ENCODE measurements at regions not wholly inside any gene's neighbourhood (a gene's known extent, or its start where the extent isn't known, plus 50 kb on each side); places are given as distances from the start of the nearest gene placed in this dataset.

DNA sequence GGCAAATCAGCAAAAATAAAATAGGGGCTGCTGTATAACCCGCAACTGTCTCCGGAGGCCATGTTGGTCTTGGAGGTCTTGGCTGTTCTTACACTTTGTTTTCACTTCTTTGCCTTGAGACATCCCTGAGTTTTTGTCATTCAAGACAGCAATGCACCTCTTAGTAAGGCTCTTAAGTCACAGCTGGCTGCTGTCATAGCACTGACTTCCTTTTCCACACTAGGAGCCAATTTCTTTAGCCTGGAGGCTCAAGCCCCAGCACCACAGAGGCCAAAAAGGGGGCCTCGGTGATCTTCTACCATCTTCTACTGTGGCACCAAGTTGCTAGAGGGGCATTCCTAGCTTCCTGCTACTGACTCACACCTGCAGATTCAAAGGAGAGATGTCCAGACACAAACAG lies 536.3 kb downstream of the CDH26 start:
- no peak for DNase-seq (ENCODE audit: low read depth, low spot score)
- TF ChIP-seq, protein P1, sequence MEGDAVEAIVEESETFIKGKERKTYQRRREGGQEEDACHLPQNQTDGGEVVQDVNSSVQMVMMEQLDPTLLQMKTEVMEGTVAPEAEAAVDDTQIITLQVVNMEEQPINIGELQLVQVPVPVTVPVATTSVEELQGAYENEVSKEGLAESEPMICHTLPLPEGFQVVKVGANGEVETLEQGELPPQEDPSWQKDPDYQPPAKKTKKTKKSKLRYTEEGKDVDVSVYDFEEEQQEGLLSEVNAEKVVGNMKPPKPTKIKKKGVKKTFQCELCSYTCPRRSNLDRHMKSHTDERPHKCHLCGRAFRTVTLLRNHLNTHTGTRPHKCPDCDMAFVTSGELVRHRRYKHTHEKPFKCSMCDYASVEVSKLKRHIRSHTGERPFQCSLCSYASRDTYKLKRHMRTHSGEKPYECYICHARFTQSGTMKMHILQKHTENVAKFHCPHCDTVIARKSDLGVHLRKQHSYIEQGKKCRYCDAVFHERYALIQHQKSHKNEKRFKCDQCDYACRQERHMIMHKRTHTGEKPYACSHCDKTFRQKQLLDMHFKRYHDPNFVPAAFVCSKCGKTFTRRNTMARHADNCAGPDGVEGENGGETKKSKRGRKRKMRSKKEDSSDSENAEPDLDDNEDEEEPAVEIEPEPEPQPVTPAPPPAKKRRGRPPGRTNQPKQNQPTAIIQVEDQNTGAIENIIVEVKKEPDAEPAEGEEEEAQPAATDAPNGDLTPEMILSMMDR (IDR thresholded peaks at IDR 0.05; ENCODE audit: low read depth, low read length), result no peak
- ChIA-PET POLR2A (no interaction called here), CTCF (no interaction called here)
- Histone ChIP-seq H3K9me3 (ENCODE audit: control insufficient read depth, insufficient read depth, low read length) (no peaks in the 10 kb centered on the region), H3K4me3 (ENCODE audit: low read depth, low read length) (no peak overlapping the region), H3K27ac (ENCODE audit: low read depth, low read length) (no peak overlapping the region), H3K27me3 (ENCODE audit: control insufficient read depth, insufficient read depth, low read length) (no peaks in the 10 kb centered on the region)

DNA sequence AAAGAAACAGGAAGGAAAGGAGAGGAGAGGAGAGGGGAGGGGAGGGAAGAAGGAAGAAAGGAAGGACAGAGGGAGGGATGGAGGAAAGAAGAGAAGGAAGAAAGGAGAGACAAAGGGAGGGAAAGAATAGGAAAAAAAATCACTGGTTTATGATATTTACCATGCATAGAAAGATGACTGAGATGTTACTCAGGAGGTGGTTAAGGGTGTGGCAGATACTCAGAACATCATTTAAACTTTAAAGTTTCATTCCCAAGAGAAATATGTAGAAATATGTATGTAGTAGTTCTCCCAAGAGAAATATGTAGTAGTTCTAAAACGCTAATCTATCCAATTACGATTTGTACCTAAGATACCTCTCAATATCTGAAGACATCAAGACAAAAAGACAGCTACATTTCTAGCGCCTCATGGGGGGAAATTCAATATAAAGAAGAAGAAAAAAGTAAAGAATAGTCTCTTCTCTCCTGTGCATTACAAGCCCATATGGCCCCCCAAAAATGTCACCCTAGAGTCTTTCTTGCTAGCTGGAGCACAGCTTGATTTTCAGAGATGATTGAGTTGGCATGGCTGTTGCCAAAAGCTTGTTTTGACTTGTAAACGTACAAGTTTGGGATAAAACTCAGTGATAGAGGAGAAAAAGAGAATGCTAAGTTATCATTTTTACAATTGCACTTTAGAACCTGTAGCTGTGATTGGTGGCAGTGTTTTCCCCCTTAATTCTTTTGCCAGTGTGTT lies 539.2 kb downstream of the CDH26 start:
- Histone ChIP-seq H3K27me3 (ENCODE audit: control insufficient read depth, insufficient read depth, low read length) (no peaks in the 10 kb centered on the region), H3K9me3 (ENCODE audit: control insufficient read depth, insufficient read depth, low read length) (no peaks in the 10 kb centered on the region), H3K27ac (ENCODE audit: low read depth, low read length) (no peak overlapping the region), H3K4me3 (ENCODE audit: low read depth, low read length) (no peak overlapping the region)
- ChIA-PET POLR2A (no interaction called here), CTCF (interaction anchor here (0.7 kb wide), 1 partner anchor 69 kb away, joined by 5 read pairs; no protein-coding TSS in a partner anchor)
- no peak for DNase-seq (ENCODE audit: low read depth, low spot score)
- TF ChIP-seq, protein P1 (IDR thresholded peaks at IDR 0.05; ENCODE audit: low read depth, low read length), result no peak

DNA sequence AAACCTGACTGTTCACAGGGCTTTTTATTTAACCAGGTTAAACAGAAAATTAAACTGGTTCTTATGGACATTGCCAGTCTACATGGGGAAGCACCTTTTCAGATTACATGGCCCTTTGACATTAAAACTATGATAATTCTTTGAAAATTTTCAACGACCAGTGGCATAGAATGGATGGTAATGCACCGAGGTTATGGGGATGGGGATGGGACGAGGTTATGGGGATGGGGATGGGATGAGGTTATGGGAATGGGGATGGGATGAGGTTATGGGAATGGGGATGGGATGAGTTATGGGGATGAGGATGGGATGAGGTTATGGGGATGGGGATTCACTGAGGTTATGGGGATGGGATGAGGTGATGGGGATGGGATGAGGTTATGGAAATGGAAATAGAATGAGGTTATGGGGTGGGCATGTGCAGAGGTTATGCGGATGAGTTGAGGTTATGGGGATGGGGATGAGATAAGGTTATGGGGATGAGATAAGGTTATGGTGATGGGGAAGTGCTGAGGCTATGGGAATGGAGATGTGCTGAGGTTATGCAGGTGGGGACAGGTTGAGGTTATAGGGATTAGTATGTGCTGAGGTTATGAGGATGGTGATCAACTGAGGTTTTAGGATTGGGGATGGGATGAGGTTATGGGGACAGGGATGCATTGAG lies 541.9 kb downstream of the CDH26 start:
- Histone ChIP-seq H3K27ac (ENCODE audit: low read depth, low read length) (no peak overlapping the region), H3K27me3 (ENCODE audit: control insufficient read depth, insufficient read depth, low read length) (no peaks in the 10 kb centered on the region), H3K9me3 (ENCODE audit: control insufficient read depth, insufficient read depth, low read length) (no peaks in the 10 kb centered on the region), H3K4me3 (ENCODE audit: low read depth, low read length) (no peak overlapping the region)
- ChIA-PET CTCF (no interaction called here), POLR2A (no interaction called here)
- TF ChIP-seq, protein P1 (IDR thresholded peaks at IDR 0.05; ENCODE audit: low read depth, low read length), result no peak
- DNase-seq (ENCODE audit: low read depth, low spot score), result no peak

DNA sequence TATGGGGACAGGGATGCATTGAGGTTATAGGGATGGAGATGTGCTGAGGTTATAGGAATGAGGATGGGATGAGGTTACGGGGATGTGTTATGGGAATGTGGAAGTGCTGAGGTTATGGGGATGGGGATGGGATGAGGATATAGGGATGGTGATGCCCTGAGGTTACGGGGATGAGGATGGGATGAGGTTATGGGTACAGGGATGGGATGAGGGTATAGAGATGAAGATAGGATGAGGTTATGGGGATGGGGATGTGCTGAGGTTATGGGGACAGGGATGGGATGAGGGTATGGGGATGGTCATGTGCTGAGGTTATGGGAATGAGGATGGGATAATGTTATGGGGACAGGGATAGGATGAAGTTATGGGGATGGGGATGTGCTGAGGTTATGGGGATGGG lies 542.8 kb downstream of the CDH26 start:
- no peak for DNase-seq (ENCODE audit: low read depth, low spot score)
- Histone ChIP-seq H3K9me3 (ENCODE audit: control insufficient read depth, insufficient read depth, low read length) (no peaks in the 10 kb centered on the region), H3K27ac (ENCODE audit: low read depth, low read length) (no peak overlapping the region), H3K4me3 (ENCODE audit: low read depth, low read length) (no peak overlapping the region), H3K27me3 (ENCODE audit: control insufficient read depth, insufficient read depth, low read length) (no peaks in the 10 kb centered on the region)
- POLR2A ChIA-PET, result no interaction called here
- TF ChIP-seq, protein P1 (IDR thresholded peaks at IDR 0.05; ENCODE audit: low read depth, low read length), result no peak
- CTCF ChIA-PET, result no interaction called here

DNA sequence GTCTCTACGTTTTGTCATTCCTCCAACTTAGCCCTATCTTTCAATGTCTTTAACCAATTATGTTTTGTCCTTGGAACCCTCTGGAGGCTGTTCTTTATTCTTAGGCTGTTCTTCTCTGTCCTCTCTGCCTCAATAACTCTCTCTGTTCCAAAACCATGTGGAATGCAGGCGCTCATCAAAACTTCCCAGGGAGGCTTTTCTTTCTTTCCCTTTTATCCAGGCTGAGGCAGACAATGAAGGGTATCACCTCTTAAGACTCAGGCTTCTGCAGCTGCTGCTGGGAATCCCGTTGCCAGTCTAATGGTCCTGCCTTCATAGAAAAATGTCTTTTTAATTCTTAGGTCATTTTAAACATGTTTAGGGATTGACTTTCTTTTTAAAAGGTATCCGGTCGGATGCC lies 544.7 kb downstream of the CDH26 start:
- no peaks in the 10 kb centered on the region for H3K27me3 ChIP-seq (ENCODE audit: control insufficient read depth, insufficient read depth, low read length)
- H3K27ac ChIP-seq (ENCODE audit: low read depth, low read length), result no peak overlapping the region
- no peaks in the 10 kb centered on the region for H3K9me3 ChIP-seq (ENCODE audit: control insufficient read depth, insufficient read depth, low read length)
- H3K4me3 ChIP-seq (ENCODE audit: low read depth, low read length), result no peak overlapping the region
- no peak for DNase-seq (ENCODE audit: low read depth, low spot score)
- ChIA-PET CTCF (no interaction called here), POLR2A (no interaction called here)
- TF ChIP-seq, protein P1 (IDR thresholded peaks at IDR 0.05; ENCODE audit: low read depth, low read length), result no peak

All from AG04450 (cell line).